MM.1S (cell line): ENCODE measurements at regions not wholly inside any gene's neighbourhood (a gene's known extent, or its start where the extent isn't known, plus 50 kb on each side); places are given as distances from the start of the nearest gene placed in this dataset.
"Not testable (repeated sequence)": the region's sequence is repeated elsewhere in the genome, so short reads cannot be mapped to it uniquely, and the experiment has no call there.

ENCODE experiments used
- DNase-seq: peaks from one replicate; pipeline ENCODE4 v3.0.0-alpha.2; 2015
- H2AFZ ChIP-seq: fragments of 300-600 bp; sonication (generic); 2 replicates; pipeline ENCODE4 v1.6.0; 2016; ENCODE audit warnings: antibody characterized with exemption, low read length
- H3F3A ChIP-seq: fragments of 300-600 bp; sonication (generic); 2 replicates; pipeline ENCODE4 v1.6.1; 2016; ENCODE audit warnings: mild to moderate bottlenecking, antibody characterized with exemption, low read length, moderate library complexity, mixed read lengths; ENCODE audit not compliant: insufficient read depth
- H3K27ac ChIP-seq: fragments of 300-600 bp; sonication (generic); 2 replicates; pipeline ENCODE4 v1.5.1; 2016; ENCODE audit warnings: mild to moderate bottlenecking, low read length
- H3K27me3 ChIP-seq: fragments of 300-600 bp; sonication (generic); replicated peaks from 2 replicates; pipeline ENCODE4 v1.6.0; 2016; ENCODE audit warnings: low read length; ENCODE audit not compliant: insufficient read depth
- H3K36me3 ChIP-seq: fragments of 300-600 bp; sonication (generic); replicated peaks from 2 replicates; pipeline ENCODE4 v1.6.1; 2016; ENCODE audit warnings: mild to moderate bottlenecking, low read length, mixed read lengths; ENCODE audit not compliant: insufficient read depth
- H3K4me1 ChIP-seq: fragments of 300-600 bp; sonication (generic); 2 replicates; pipeline ENCODE4 v1.6.1; 2016; ENCODE audit warnings: low read length, mixed read lengths
- H3K4me2 ChIP-seq: fragments of 300-600 bp; sonication (generic); 2 replicates; pipeline ENCODE4 v1.6.0; 2016; ENCODE audit warnings: low read depth, low read length
- H3K4me3 ChIP-seq: fragments of 300-600 bp; sonication (generic); 2 replicates; pipeline ENCODE4 v1.5.1; 2016; ENCODE audit warnings: low read length, mixed read lengths
- H3K79me2 ChIP-seq: fragments of 300-600 bp; sonication (generic); 2 replicates; pipeline ENCODE4 v1.6.1; 2016; ENCODE audit warnings: mixed run types, low read length, mixed read lengths
- H3K9ac ChIP-seq: fragments of 300-600 bp; sonication (generic); 2 replicates; pipeline ENCODE4 v1.6.1; 2016; ENCODE audit warnings: low read length, mixed read lengths
- H3K9me2 ChIP-seq: fragments of 300-600 bp; sonication (generic); replicated peaks from 2 replicates; pipeline ENCODE4 v1.6.1; 2016; ENCODE audit warnings: mild to moderate bottlenecking, low read length, mixed read lengths; ENCODE audit not compliant: insufficient read depth
- H3K9me3 ChIP-seq: fragments of 300-600 bp; sonication (generic); replicated peaks from 2 replicates; pipeline ENCODE4 v1.6.1; 2016; ENCODE audit warnings: mild to moderate bottlenecking, low read length, mixed read lengths; ENCODE audit not compliant: insufficient read depth
- H4K20me1 ChIP-seq: fragments of 300-600 bp; sonication (generic); 2 replicates; pipeline ENCODE4 v1.6.1; 2016; ENCODE audit warnings: mild to moderate bottlenecking, low read length, moderate library complexity, mixed read lengths; ENCODE audit not compliant: insufficient read depth
- EZH2 ChIP-seq: fragments of 300-600 bp; sonication (generic); optimal IDR thresholded peaks from 2 replicates; pipeline ENCODE3; 2017; ENCODE audit warnings: low read depth, mild to moderate bottlenecking, antibody characterized with exemption, low read length, mixed read lengths
- EZH2phosphoT487 ChIP-seq: fragments of 300-600 bp; sonication (generic); IDR thresholded peaks from 2 replicates; pipeline ENCODE4 v1.6.1; 2018; ENCODE audit warnings: antibody characterized with exemption, low read length
- TF ChIP-seq, protein P1 (sequence below): fragments of 300-600 bp; sonication (generic); IDR thresholded peaks from 2 replicates; pipeline ENCODE4 v1.5.1; 2016; ENCODE audit warnings: antibody characterized with exemption, low read length, mixed read lengths

GRCh38 chr5:38621840-38622437 lies 65.5 kb upstream of the LIFR start:
- H3K27ac ChIP-seq, result no peak overlapping the region
- H3K4me2 ChIP-seq, result no peak overlapping the region
- DNase-seq, result no peak
- H3F3A ChIP-seq, result no peaks in the 10 kb centered on the region
- H2AFZ ChIP-seq, result no peak overlapping the region
- no peak overlapping the region for H3K4me3 ChIP-seq
- no peaks in the 10 kb centered on the region for H3K27me3 ChIP-seq
- no peaks in the 10 kb centered on the region for H3K9me3 ChIP-seq
- no peaks in the 10 kb centered on the region for H3K4me1 ChIP-seq
- H3K36me3 ChIP-seq, result no peaks in the 10 kb centered on the region
- H3K79me2 ChIP-seq, result no peaks in the 10 kb centered on the region
- no peaks in the 10 kb centered on the region for H4K20me1 ChIP-seq
- no peak overlapping the region for H3K9ac ChIP-seq
- H3K9me2 ChIP-seq, result no peaks in the 10 kb centered on the region
- TF ChIP-seq, protein P1, sequence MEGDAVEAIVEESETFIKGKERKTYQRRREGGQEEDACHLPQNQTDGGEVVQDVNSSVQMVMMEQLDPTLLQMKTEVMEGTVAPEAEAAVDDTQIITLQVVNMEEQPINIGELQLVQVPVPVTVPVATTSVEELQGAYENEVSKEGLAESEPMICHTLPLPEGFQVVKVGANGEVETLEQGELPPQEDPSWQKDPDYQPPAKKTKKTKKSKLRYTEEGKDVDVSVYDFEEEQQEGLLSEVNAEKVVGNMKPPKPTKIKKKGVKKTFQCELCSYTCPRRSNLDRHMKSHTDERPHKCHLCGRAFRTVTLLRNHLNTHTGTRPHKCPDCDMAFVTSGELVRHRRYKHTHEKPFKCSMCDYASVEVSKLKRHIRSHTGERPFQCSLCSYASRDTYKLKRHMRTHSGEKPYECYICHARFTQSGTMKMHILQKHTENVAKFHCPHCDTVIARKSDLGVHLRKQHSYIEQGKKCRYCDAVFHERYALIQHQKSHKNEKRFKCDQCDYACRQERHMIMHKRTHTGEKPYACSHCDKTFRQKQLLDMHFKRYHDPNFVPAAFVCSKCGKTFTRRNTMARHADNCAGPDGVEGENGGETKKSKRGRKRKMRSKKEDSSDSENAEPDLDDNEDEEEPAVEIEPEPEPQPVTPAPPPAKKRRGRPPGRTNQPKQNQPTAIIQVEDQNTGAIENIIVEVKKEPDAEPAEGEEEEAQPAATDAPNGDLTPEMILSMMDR, result no peak
- no peak for TF ChIP-seq EZH2
- no peak for TF ChIP-seq EZH2phosphoT487

DNA sequence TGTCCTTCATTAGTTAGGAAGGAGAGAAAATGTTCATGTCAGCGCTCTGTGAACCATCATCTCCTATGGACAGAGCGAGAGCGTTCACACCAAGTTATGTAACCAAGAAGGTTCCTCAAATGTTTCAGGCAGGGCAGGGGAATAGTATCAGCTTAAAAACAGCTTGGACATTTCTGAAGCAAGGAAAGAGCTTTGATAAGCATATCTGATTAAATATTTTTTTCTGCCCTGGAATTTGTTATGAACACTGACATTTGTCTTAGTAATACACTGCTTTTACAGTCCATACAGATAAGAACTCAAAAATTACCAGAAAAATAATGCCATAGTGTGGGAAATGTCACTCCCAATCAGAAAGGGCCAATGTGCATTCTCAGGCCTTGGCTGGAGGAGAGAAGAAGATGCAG lies 66.3 kb upstream of the LIFR start:
- no peak for DNase-seq
- no peak overlapping the region for H3K4me2 ChIP-seq
- H2AFZ ChIP-seq, result no peak overlapping the region
- H3K9ac ChIP-seq, result no peak overlapping the region
- H3K36me3 ChIP-seq, result no peaks in the 10 kb centered on the region
- no peak overlapping the region for H3K27ac ChIP-seq
- H3K9me3 ChIP-seq, result no peaks in the 10 kb centered on the region
- no peaks in the 10 kb centered on the region for H3K79me2 ChIP-seq
- H3K4me3 ChIP-seq, result no peak overlapping the region
- H3K27me3 ChIP-seq, result no peaks in the 10 kb centered on the region
- H4K20me1 ChIP-seq, result no peaks in the 10 kb centered on the region
- H3K9me2 ChIP-seq, result no peaks in the 10 kb centered on the region
- no peaks in the 10 kb centered on the region for H3K4me1 ChIP-seq
- H3F3A ChIP-seq, result no peaks in the 10 kb centered on the region
- TF ChIP-seq EZH2phosphoT487 (no peak), EZH2 (no peak)
- TF ChIP-seq, protein P1, result no peak

- not testable (repeated sequence) for H3K4me2 ChIP-seq, H3K27me3 ChIP-seq, H3K9me2 ChIP-seq, H3K79me2 ChIP-seq, H4K20me1 ChIP-seq, H3F3A ChIP-seq, H3K27ac ChIP-seq, H3K4me3 ChIP-seq, H2AFZ ChIP-seq, H3K4me1 ChIP-seq, H3K9ac ChIP-seq, H3K9me3 ChIP-seq, H3K36me3 ChIP-seq, DNase-seq
Measured at GRCh38 chr5:38624541-38624940, 68.1 kb upstream of the LIFR start.

DNA sequence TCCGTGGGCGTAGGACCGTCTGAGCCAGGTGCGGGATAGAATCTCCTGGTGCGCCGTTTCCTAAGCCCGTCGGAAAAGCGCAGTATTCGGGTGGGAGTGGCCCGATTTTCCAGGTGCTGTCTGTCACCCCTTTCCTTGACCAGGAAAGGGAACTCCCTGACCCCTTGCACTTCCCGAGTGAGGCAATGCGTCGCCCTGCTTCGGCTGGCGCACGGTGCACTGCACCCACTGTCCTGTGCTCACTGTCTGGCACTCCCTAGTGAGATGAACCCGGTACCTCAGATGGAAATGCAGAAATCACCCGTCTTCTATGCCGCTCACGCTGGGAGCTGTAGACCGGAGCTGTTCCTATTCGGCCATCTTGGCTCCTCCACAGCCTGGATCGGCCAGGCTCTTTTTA lies 74.9 kb upstream of the LIFR start:
- H3F3A ChIP-seq, H4K20me1 ChIP-seq, H3K4me2 ChIP-seq, H3K36me3 ChIP-seq, H3K4me1 ChIP-seq, DNase-seq, H3K27me3 ChIP-seq, H3K9me3 ChIP-seq, H3K79me2 ChIP-seq, H3K27ac ChIP-seq, H3K4me3 ChIP-seq, H3K9me2 ChIP-seq, H2AFZ ChIP-seq, H3K9ac ChIP-seq: not testable (repeated sequence)
